Stimulated activated CD4-positive, alpha-beta T cell treated with anti-CD3 and anti-CD28 coated beads, Interleukin-15, amount 100 ng/mL, for 24 hours (primary cell): ENCODE measurements at regions not wholly inside any gene's neighbourhood (a gene's known extent, or its start where the extent isn't known, plus 50 kb on each side); places are given as distances from the start of the nearest gene placed in this dataset.
"Not testable (repeated sequence)": the region's sequence is repeated elsewhere in the genome, so short reads cannot be mapped to it uniquely, and the experiment has no call there.

Experiments
- DNase-seq: peaks from one replicate; pipeline ENCODE4 v3.0.0-alpha.2; 2020

DNA sequence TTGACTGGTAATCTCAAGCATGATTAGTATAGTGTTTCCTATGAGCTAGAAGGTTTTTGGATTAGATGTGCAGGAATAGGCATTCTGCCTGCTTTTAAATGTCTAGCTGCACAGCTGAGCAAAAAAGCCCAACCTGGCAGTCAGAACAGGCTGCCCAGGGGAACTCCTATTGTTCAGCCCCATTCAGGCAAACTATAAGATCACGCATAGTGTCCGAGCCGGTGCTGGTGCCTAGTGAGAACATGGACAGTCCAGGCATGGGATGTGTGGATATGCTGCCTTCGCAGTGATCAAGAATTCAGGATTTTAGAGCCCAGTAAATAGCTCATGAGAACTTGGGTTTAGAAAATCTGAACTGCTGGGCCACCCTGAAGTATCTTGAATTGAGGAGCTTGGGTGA lies 348.8 kb downstream of the UTRN start:
- no peak for DNase-seq

DNA sequence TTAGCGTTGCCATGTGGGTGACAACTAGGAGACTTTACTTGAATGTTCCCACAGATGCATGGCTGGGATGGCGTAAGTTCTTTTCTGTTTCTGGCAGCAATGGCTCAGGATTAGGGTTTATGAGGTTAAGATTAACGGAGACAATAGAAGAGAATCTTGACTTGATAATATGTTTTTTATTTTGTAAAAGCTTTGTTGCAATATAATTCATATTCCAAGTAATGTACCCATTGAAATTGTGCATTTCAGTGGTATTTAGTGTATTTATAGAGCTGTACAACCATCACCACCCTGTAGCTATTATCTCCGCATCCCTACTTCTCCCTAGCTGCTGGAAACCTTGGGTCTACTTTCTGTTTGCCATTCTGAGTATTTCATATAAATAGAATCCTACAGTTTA lies 349.2 kb downstream of the UTRN start:
- DNase-seq = no peak

GRCh38 chr6:144635051-144635450 lies 349.9 kb downstream of the UTRN start:
- no peak for DNase-seq

GRCh38 chr6:144636025-144636424 lies 350.9 kb downstream of the UTRN start:
- not testable (repeated sequence) for DNase-seq

GRCh38 chr6:144637541-144637940 lies 352.4 kb downstream of the UTRN start:
- DNase-seq = no peak

GRCh38 chr6:144639654-144640053 lies 354.5 kb downstream of the UTRN start:
- no peak for DNase-seq

DNA sequence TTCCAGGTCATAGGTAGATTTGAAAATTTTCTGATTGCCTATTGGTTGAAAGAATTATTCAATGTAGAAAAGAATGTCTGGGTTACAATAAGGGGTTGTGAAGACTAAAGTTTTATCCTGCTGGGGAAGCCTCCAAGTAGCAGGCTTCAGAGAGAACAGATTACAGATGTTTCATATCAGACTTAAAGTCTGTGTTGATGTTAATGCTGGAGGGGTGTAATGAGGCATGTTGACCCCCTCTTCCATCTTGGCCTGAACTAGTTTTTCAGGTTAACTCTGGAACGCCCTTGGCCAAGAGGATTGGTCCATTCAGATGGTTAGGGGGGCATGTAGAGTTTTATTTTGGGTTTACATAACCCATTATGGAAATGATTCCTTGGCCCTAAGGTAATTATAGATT lies 356.2 kb downstream of the UTRN start:
- no peak for DNase-seq

- DNase-seq = no peak
These were observed 359.6 kb downstream of the UTRN start for GRCh38 chr6:144644776-144645175.

DNA sequence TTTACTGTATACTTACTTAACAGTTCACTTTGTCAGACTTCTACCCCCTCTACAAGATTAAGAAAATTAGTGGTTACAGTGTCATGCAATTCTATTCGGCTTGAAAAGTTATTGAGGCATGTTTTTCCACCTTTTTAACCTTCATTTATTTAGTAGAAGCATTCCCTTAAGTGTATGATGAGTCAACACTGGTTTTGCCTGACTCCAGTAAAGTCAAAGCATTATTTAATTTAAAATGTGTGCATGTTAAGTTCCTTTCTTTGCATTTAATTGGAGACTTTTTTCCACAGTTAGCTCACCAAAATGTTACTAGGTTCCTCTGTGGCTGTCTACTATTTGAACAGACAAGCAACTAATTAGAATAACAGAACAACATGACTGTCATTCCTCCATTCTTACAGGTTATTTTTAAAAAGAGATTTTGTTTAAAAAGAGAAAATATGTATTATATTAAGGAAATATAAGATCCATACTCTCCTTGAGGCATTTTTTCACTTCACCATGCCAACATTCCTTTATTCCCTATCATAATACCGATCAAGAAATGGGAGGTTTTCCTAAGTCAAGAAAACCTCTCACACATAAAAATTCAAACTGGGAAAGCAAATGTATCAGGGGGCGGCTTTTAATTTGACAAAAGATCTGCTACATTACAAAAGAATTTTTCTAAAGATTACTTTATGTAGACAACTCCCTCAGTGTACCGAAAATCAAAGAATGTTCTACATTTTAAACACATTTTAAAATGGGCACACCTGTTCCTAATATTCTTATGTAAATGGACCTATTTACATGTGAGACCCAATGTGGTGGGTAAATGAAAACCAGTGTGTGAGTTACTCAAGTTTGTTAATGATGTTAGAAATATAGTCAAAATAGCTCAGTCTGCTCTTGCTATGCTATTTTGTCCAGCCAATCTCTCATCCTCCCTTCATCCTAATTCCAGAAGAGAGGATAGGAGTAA lies 361.2 kb downstream of the UTRN start:
- no peak for DNase-seq

DNA sequence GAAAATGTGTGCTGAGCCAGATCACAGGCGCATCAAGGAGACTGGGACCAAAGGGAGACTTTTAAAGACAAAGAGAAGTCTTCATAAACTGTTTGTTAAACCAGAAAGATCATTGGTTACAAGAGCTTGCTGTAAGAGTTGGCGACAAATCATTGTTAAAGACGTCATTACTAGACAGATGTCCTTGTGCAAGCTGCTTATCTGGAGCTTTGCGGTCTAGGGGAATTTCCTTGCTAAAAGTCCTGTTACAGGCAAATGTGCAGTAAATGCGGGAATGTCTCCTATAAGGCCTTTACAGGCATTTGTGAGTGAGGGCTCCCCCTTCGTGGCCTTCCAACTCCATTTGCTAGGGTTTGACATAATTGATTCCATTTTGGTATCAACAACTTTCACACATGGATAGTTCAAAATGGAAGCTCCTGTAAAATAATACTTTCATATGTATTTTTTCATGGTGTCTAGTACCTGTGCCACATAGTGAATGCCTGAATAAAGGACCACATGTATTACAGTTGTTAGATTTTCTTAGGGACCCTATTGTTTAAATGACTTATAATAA lies 362.4 kb downstream of the UTRN start:
- DNase-seq = no peak

DNA sequence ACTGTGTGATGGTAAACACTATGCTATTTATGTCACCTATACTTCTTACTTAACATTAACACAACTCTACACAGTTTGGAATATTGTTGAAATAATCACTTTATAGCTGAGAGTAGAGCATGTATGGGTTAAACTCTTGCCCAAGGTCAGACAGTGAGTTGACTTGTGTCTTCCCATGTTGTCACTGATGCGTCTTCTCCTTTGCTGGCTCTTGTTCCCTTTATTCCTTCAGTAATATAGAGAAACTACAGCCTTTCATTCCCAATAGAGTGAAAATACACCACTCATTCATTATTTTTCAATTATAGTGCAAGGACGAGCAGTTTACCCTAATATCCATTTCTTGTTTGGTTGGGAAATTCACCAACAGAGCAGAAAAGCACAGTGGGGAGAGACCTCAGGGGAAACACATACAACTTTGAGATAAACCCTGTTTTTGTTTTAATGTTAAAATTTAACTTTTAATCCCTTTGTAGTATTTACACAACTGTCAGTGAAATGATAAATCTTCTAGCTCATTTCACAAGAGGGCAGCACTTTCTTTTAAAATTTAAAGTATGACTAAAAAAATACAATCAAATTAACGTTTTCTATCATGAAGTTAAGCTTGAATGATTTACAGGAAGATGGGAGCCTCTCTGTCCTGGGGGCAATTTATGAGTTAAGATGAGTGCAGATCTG lies 363.0 kb downstream of the UTRN start:
- no peak for DNase-seq

- DNase-seq = no peak
These were observed 363.9 kb downstream of the UTRN start for GRCh38 chr6:144649085-144649484.

DNA sequence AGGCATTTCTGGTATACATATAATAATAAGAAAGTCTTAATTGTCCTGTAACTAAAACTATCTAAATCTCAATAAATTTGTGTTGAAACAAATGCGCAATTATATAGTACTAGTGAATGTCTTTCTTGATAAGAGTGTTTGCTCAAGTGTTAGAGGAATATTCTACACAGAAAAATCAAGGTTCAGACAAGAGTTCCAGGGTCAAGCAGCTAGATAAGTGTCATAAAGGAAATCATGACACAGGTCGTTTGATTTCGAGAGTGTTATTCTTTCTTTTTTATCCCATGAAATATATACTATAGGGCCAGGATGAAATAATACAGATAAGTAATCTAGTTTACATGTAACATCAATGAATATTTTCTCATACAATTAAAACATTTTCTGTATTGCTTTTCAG lies 366.1 kb downstream of the UTRN start:
- DNase-seq = no peak

- no peak for DNase-seq
These were observed 367.3 kb downstream of the UTRN start for GRCh38 chr6:144652292-144652891.

DNA sequence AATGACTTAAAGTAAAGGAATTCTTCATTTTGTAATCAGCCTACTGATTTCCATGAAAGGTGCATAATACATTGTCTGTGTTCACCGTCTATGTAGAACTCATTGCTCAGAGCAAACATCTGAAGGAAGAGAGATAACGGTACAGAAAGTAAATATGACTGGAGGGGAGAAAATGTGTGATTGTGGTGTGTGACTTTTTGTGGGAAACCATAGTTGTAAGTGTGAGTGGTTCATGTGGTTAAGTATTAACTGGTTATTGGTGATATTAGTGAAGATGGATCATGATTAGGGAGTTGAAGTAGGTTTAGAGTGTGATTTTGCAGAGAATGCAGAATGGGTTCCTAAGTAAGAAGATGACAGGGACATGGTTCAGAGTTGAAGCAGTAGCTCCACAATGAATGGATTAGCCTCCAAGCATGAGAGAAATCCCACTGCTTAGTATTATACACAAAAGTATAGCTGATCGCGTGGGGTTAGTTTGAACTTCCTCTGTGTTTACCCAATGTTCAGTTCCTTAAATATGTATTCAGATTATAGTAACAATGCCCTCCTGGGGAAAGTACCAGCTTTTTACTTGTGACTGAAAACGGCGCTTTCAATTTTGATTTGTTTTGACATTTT lies 368.9 kb downstream of the UTRN start:
- no peak for DNase-seq

- DNase-seq = no peak
These were observed 369.4 kb downstream of the UTRN start for GRCh38 chr6:144654506-144654905.

GRCh38 chr6:144655376-144655775 lies 370.2 kb downstream of the UTRN start:
- no peak for DNase-seq

GRCh38 chr6:144657691-144658090 lies 372.6 kb downstream of the UTRN start:
- no peak for DNase-seq

GRCh38 chr6:144659202-144660182 lies 374.4 kb downstream of the UTRN start:
- peak; percentile 21 for DNase-seq

GRCh38 chr6:144660561-144661115 lies 375.5 kb downstream of the UTRN start:
- no peak for DNase-seq

DNA sequence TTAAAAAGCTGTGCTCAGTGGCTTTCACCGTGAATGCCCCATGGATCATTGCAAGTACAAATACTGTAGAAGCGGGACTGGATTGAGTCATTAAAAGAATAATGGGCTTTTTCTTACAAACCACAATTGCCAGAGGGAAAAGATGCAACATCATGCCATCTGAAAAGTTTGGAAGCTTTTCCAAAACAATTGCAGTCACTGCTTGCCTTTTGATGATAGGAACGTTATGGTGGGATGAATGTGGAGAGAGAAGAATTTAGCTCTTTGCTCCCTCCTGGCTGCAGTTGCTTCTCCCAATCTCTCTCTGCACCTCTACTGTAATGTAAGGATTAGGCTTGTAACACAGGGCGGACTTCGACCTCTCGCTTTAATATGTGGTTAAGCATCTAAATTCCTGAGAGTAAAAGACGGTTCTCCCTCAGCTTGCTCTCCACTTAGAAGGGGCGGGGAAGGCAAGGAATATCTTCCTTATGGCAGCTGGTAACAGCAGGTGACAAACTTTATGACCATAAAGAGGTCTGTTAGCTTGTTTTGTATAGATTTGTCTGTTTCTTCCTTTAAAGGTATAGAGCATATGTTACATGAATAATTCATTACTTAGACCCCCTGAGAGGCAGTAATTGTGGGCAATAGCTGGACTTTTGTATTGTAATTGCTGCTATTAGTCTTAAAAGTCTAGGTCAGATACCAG lies 376.1 kb downstream of the UTRN start:
- no peak for DNase-seq
